NT2/D1 (cell line): ENCODE measurements at regions not wholly inside any gene's neighbourhood (a gene's known extent, or its start where the extent isn't known, plus 50 kb on each side); places are given as distances from the start of the nearest gene placed in this dataset.

Experiments used
- DNase-seq: peaks from one replicate; pipeline ENCODE4 v3.0.0-alpha.2; 2011; ENCODE audit warnings: low read depth, low spot score
- H3K27me3 ChIP-seq: 2 replicates; pipeline ENCODE4 v1.6.0; 2011; ENCODE audit warnings: mild to moderate bottlenecking; ENCODE audit not compliant: insufficient read length, insufficient read depth
- H3K36me3 ChIP-seq: 2 replicates; pipeline ENCODE4 v1.6.1; 2011; ENCODE audit warnings: mild to moderate bottlenecking, low read length, mixed read lengths; ENCODE audit not compliant: insufficient read depth, insufficient read length
- H3K4me1 ChIP-seq: 2 replicates; pipeline ENCODE4 v1.5.1; 2011; ENCODE audit not compliant: insufficient read depth, insufficient read length
- H3K4me3 ChIP-seq: 2 replicates; pipeline ENCODE4 v1.5.1; 2011; ENCODE audit warnings: low read depth; ENCODE audit not compliant: insufficient read length
- H3K9ac ChIP-seq: 2 replicates; pipeline ENCODE4 v1.6.0; 2011; ENCODE audit warnings: low read depth; ENCODE audit not compliant: insufficient read length
- H3K9me3 ChIP-seq: 2 replicates; pipeline ENCODE4 v1.5.1; 2011; ENCODE audit warnings: mild to moderate bottlenecking, low read length; ENCODE audit not compliant: insufficient read depth
- SUZ12 ChIP-seq: IDR thresholded peaks from 2 replicates; pipeline ENCODE4 v1.6.1; 2011; ENCODE audit not compliant: insufficient read length, insufficient read depth; ENCODE audit errors: extremely low read depth
- YY1 ChIP-seq: IDR thresholded peaks from 2 replicates; pipeline ENCODE4 v1.6.1; 2011; ENCODE audit not compliant: insufficient read length, insufficient read depth
- ZNF274 ChIP-seq: IDR thresholded peaks from 2 replicates; pipeline ENCODE4 v1.6.1; 2011; ENCODE audit warnings: mild to moderate bottlenecking, low read depth, low read length

- no peak for DNase-seq
- Histone ChIP-seq H3K4me1 (no peaks in the 10 kb centered on the region), H3K9ac (no peak overlapping the region), H3K9me3 (no peaks in the 10 kb centered on the region), H3K4me3 (no peak overlapping the region), H3K36me3 (no peaks in the 10 kb centered on the region), H3K27me3 (no peaks in the 10 kb centered on the region)
- TF ChIP-seq ZNF274 (no peak), YY1 (no peak), SUZ12 (no peak)
These were observed 706.7 kb upstream of the PHF14 start for GRCh38 chr7:10266976-10267375.

- Histone ChIP-seq H3K36me3 (no peaks in the 10 kb centered on the region), H3K4me1 (no peaks in the 10 kb centered on the region), H3K27me3 (no peaks in the 10 kb centered on the region), H3K9me3 (no peaks in the 10 kb centered on the region), H3K9ac (no peak overlapping the region), H3K4me3 (no peak overlapping the region)
- TF ChIP-seq SUZ12 (no peak), ZNF274 (no peak), YY1 (no peak)
- DNase-seq: no peak
These were observed 705.6 kb upstream of the PHF14 start for GRCh38 chr7:10268034-10268433.

GRCh38 chr7:10282909-10283308 is 690.8 kb upstream of the PHF14 start:
- H3K36me3 ChIP-seq: no peaks in the 10 kb centered on the region
- no peaks in the 10 kb centered on the region for H3K27me3 ChIP-seq
- no peak for DNase-seq
- TF ChIP-seq YY1 (no peak), SUZ12 (no peak), ZNF274 (no peak)
- H3K9me3 ChIP-seq: no peaks in the 10 kb centered on the region
- H3K9ac ChIP-seq: no peak overlapping the region
- H3K4me1 ChIP-seq: no peaks in the 10 kb centered on the region
- no peak overlapping the region for H3K4me3 ChIP-seq

GRCh38 chr7:10284001-10284400 is 689.7 kb upstream of the PHF14 start:
- no peaks in the 10 kb centered on the region for H3K27me3 ChIP-seq
- no peak for DNase-seq
- no peak overlapping the region for H3K9ac ChIP-seq
- H3K9me3 ChIP-seq: no peaks in the 10 kb centered on the region
- TF ChIP-seq ZNF274 (no peak), SUZ12 (no peak), YY1 (no peak)
- no peak overlapping the region for H3K4me3 ChIP-seq
- H3K36me3 ChIP-seq: no peaks in the 10 kb centered on the region
- H3K4me1 ChIP-seq: no peaks in the 10 kb centered on the region

GRCh38 chr7:10299384-10299783 is 674.3 kb upstream of the PHF14 start:
- TF ChIP-seq SUZ12: no peak
- no peak for DNase-seq
- no peak overlapping the region for H3K9ac ChIP-seq
- no peaks in the 10 kb centered on the region for H3K36me3 ChIP-seq
- no peak overlapping the region for H3K4me3 ChIP-seq
- no peaks in the 10 kb centered on the region for H3K9me3 ChIP-seq
- no peaks in the 10 kb centered on the region for H3K27me3 ChIP-seq
- no peaks in the 10 kb centered on the region for H3K4me1 ChIP-seq

- DNase-seq: no peak
- H3K9ac ChIP-seq: no peak overlapping the region
- TF ChIP-seq YY1: no peak
- no peak for TF ChIP-seq SUZ12
- no peak for TF ChIP-seq ZNF274
These were observed 673.1 kb upstream of the PHF14 start for GRCh38 chr7:10300577-10300976.

GRCh38 chr7:10308276-10308675 is 665.4 kb upstream of the PHF14 start:
- no peak overlapping the region for H3K4me3 ChIP-seq
- H3K9ac ChIP-seq: no peak overlapping the region
- TF ChIP-seq SUZ12 (no peak), YY1 (no peak), ZNF274 (no peak)
- H3K9me3 ChIP-seq: no peaks in the 10 kb centered on the region
- no peaks in the 10 kb centered on the region for H3K4me1 ChIP-seq
- DNase-seq: no peak
- no peaks in the 10 kb centered on the region for H3K36me3 ChIP-seq
- H3K27me3 ChIP-seq: no peaks in the 10 kb centered on the region

More at GRCh38 chr7:10300577-10300976, 673.1 kb upstream of the PHF14 start:
- no peak overlapping the region for H3K4me3 ChIP-seq
- H3K4me1 ChIP-seq: no peaks in the 10 kb centered on the region
- H3K36me3 ChIP-seq: no peaks in the 10 kb centered on the region
- H3K9me3 ChIP-seq: no peaks in the 10 kb centered on the region
- H3K27me3 ChIP-seq: no peaks in the 10 kb centered on the region

- H3K9me3 ChIP-seq: no peaks in the 10 kb centered on the region
- H3K9ac ChIP-seq: no peak overlapping the region
- DNase-seq: no peak
- TF ChIP-seq ZNF274 (no peak), SUZ12 (no peak), YY1 (no peak)
- no peaks in the 10 kb centered on the region for H3K36me3 ChIP-seq
- no peaks in the 10 kb centered on the region for H3K4me1 ChIP-seq
- no peak overlapping the region for H3K4me3 ChIP-seq
- no peaks in the 10 kb centered on the region for H3K27me3 ChIP-seq
These were observed 660.7 kb upstream of the PHF14 start for GRCh38 chr7:10312942-10313341.
